GM23248 (cell line): ENCODE measurements at regions not wholly inside any gene's neighbourhood (a gene's known extent, or its start where the extent isn't known, plus 50 kb on each side); places are given as distances from the start of the nearest gene placed in this dataset.

ENCODE experiments used
- EZH2 ChIP-seq: fragments of 200-600 bp; sonication (generic); IDR thresholded peaks from 2 replicates; pipeline ENCODE4 v1.6.1; 2018; ENCODE audit warnings: antibody characterized with exemption, mild to moderate bottlenecking; ENCODE audit not compliant: insufficient read depth, poor library complexity, severe bottlenecking
- EZH2phosphoT487 ChIP-seq: fragments of 200-600 bp; sonication (generic); IDR thresholded peaks from 2 replicates; pipeline ENCODE4 v1.6.1; 2018; ENCODE audit warnings: antibody characterized with exemption, moderate library complexity, mild to moderate bottlenecking, low read depth; ENCODE audit not compliant: insufficient read depth

DNA sequence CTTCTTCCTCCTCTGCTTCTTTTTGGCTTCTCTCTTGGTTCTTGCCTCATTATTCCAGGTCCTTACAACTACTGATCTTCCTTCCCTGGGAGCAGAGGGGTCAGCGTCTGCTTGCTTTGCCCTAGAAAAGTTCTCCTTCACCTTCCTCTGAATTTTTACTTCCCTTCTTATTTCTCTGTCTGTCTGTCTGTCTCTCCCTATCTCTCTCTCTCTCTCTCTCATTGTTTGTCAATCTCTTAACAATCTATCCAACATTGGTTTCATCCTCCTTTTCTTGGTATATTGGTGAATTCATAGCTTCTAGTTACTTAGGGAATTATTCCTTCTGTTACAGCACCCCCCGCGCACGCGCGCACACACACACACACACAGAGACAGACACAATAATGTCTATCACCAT lies 559.1 kb downstream of the MN1 start:
- TF ChIP-seq EZH2, result no peak
- TF ChIP-seq EZH2phosphoT487, result no peak
